IMR-90 (cell line): ENCODE measurements at regions not wholly inside any gene's neighbourhood (a gene's known extent, or its start where the extent isn't known, plus 50 kb on each side); places are given as distances from the start of the nearest gene placed in this dataset.

Experiments used
- ATAC-seq: fragments of 200-7000 bp; cut with Tn5 transposase; 2 replicates; pipeline ENCODE4 v1.9.1; 2020; ENCODE audit warnings: low read depth, mild to moderate bottlenecking, moderate library complexity
- BruUV-seq: library from RNA; stranded (reverse); fragments of 400-500 nt; replicated peaks from 2 replicates; lab custom pipeline; 2021; lab: Mats Ljungman, UMichigan
- CTCF ChIA-PET: fragments of 300-600 bp; formaldehyde crosslinking; extraction: SDS; loops from one replicate; lab custom pipeline; 2021; ENCODE audit warnings: antibody characterized with exemption; lab: Yijun Ruan, JAX
- POLR2A ChIA-PET: fragments of 300-600 bp; sonication (Branson Sonifier 250); formaldehyde crosslinking; loops from one replicate; lab custom pipeline; 2022; ENCODE audit warnings: antibody characterized with exemption; ENCODE audit not compliant: unreplicated experiment; lab: Charles Lee
- DNase-seq: peaks from one replicate; pipeline ENCODE4 v3.0.0; 2013
- H2AFZ ChIP-seq: replicated peaks from 2 replicates; pipeline ENCODE3; 2013; ENCODE audit warnings: low read length, mild to moderate bottlenecking; ENCODE audit not compliant: poor library complexity
- H2AK5ac ChIP-seq: 2 replicates; pipeline ENCODE4 v1.6.1; 2013; ENCODE audit warnings: low read depth, low read length, inconsistent platforms
- H2AK9ac ChIP-seq: replicated peaks from 2 replicates; pipeline ENCODE3; 2013; ENCODE audit warnings: mild to moderate bottlenecking, low read depth, low read length, moderate library complexity; ENCODE audit not compliant: poor library complexity
- H2BK120ac ChIP-seq: 2 replicates; pipeline ENCODE4 v1.6.1; 2013; ENCODE audit warnings: low read depth, low read length, inconsistent platforms
- H2BK15ac ChIP-seq: 3 replicates; pipeline ENCODE4 v1.6.1; 2013; ENCODE audit warnings: low read depth, low read length, inconsistent platforms
- H2BK20ac ChIP-seq: 2 replicates; pipeline ENCODE4 v1.6.1; 2013; ENCODE audit warnings: low read depth, mild to moderate bottlenecking, inconsistent platforms, low read length, moderate library complexity
- H2BK5ac ChIP-seq: 2 replicates; pipeline ENCODE4 v1.6.1; 2013; ENCODE audit warnings: mild to moderate bottlenecking, low read depth, low read length, inconsistent platforms; ENCODE audit not compliant: poor library complexity, severe bottlenecking
- H3K14ac ChIP-seq: replicated peaks from 2 replicates; pipeline ENCODE4 v1.6.1; 2013; ENCODE audit warnings: low read depth, low read length, inconsistent platforms
- H3K18ac ChIP-seq: 2 replicates; pipeline ENCODE4 v1.6.1; 2013; ENCODE audit warnings: low read depth, low read length, control low read depth
- H3K23ac ChIP-seq: 2 replicates; pipeline ENCODE4 v1.6.1; 2013; ENCODE audit warnings: low read depth, low read length, inconsistent platforms
- H3K27ac ChIP-seq: 2 replicates; pipeline ENCODE4 v1.5.1; 2013; ENCODE audit warnings: mild to moderate bottlenecking, control low read depth, low read length; ENCODE audit not compliant: insufficient read depth
- H3K27me3 ChIP-seq: 2 replicates; pipeline ENCODE4 v1.6.1; 2013; ENCODE audit warnings: low read length; ENCODE audit not compliant: control insufficient read depth, insufficient read depth
- H3K36me3 ChIP-seq: 2 replicates; pipeline ENCODE4 v1.6.1; 2013; ENCODE audit warnings: low read length, mixed read lengths; ENCODE audit not compliant: control insufficient read depth, insufficient read depth
- H3K4ac ChIP-seq: 2 replicates; pipeline ENCODE4 v1.6.1; 2013; ENCODE audit warnings: low read depth, low read length, inconsistent platforms
- H3K4me1 ChIP-seq: 2 replicates; pipeline ENCODE4 v1.6.1; 2013; ENCODE audit warnings: low read length, mixed read lengths; ENCODE audit not compliant: control insufficient read depth, insufficient read depth
- H3K4me2 ChIP-seq: 2 replicates; pipeline ENCODE4 v1.6.1; 2013; ENCODE audit warnings: low read depth, mild to moderate bottlenecking, control low read depth, low read length, moderate library complexity
- H3K4me3 ChIP-seq: 2 replicates; pipeline ENCODE4 v1.5.1; 2013; ENCODE audit warnings: low read depth, mild to moderate bottlenecking, control low read depth, low read length, moderate library complexity; ENCODE audit not compliant: insufficient read depth
- H3K56ac ChIP-seq: 2 replicates; pipeline ENCODE4 v1.6.1; 2013; ENCODE audit warnings: low read length, inconsistent platforms; ENCODE audit not compliant: insufficient read depth; ENCODE audit errors: extremely low read depth
- H3K79me1 ChIP-seq, 2 experiments: 2 replicates each; pipeline ENCODE4 v1.6.1; 2013; ENCODE audit warnings: low read length in 2 of 2, inconsistent platforms in 1 of 2, low read depth in 1 of 2
- H3K9ac ChIP-seq: 2 replicates; pipeline ENCODE4 v1.6.1; 2013; ENCODE audit warnings: low read depth, low read length, control low read depth
- H3K9me1 ChIP-seq: 2 replicates; pipeline ENCODE4 v1.6.1; 2013; ENCODE audit warnings: low read length, inconsistent platforms; ENCODE audit not compliant: insufficient read depth
- H3K9me3 ChIP-seq: 2 replicates; pipeline ENCODE4 v1.6.1; 2013; ENCODE audit warnings: low read length; ENCODE audit not compliant: control insufficient read depth, insufficient read depth
- H4K20me1 ChIP-seq: 2 replicates; pipeline ENCODE4 v1.6.1; 2013; ENCODE audit warnings: low read length, inconsistent platforms; ENCODE audit not compliant: insufficient read depth
- H4K5ac ChIP-seq: 2 replicates; pipeline ENCODE4 v1.6.1; 2013; ENCODE audit warnings: mild to moderate bottlenecking, low read depth, low read length, control low read depth
- H4K8ac ChIP-seq, 2 experiments: 2 replicates each; pipeline ENCODE4 v1.6.1; 2013; ENCODE audit warnings: low read depth in 2 of 2, low read length in 2 of 2, control low read depth in 1 of 2, inconsistent platforms in 1 of 2
- H4K91ac ChIP-seq: 2 replicates; pipeline ENCODE4 v1.6.1; 2013; ENCODE audit warnings: low read depth, low read length, inconsistent platforms; ENCODE audit not compliant: insufficient read depth
- BHLHE40 ChIP-seq: fragments of 150-350 bp; IDR thresholded peaks from 2 replicates; pipeline ENCODE4 v1.6.1; 2016; ENCODE audit warnings: mild to moderate bottlenecking, low read depth, low read length
- FOS ChIP-seq: fragments of 150-350 bp; IDR thresholded peaks from 2 replicates; pipeline ENCODE4 v1.6.1; 2016; ENCODE audit warnings: low read depth, low read length
- MAZ ChIP-seq: IDR thresholded peaks from 2 replicates; pipeline ENCODE4 v1.6.1; 2012; ENCODE audit warnings: low read depth, mild to moderate bottlenecking, low read length, improper control_type of control experiment, moderate library complexity, borderline replicate concordance
- POLR2A ChIP-seq: IDR thresholded peaks from 2 replicates; pipeline ENCODE4 v1.6.1; 2012; ENCODE audit warnings: mild to moderate bottlenecking, low read depth, low read length
- WGBS, 2 experiments: methylation state at CpG; one replicate each; pipeline versions ENCODE4 v1.1.5 to v1.1.7; 2013; ENCODE audit warnings: missing lambda C conversion rate in 2 of 2; ENCODE audit not compliant: insufficient read length in 1 of 2; ENCODE audit errors: extremely low coverage in 2 of 2; 5-methylcytosine and 5-hydroxymethylcytosine counted together
- dilution Hi-C: fragments of 300-500 bp; cut with HindIII; formaldehyde crosslinking; loops from one replicate; pipeline ENCODE4 v1.14.3; 2018; ENCODE audit warnings: low sequenced_read_pairs; ENCODE audit not compliant: unreplicated experiment
- in situ Hi-C: fragments of 300-500 bp; cut with MboI; formaldehyde crosslinking; loops from 3 replicates; pipeline ENCODE4 v1.14.3; 2019; ENCODE audit warnings: low sequenced_read_pairs, inconsistent platforms, mixed read lengths
- intact Hi-C: fragments of 100-400 bp; cut with micrococcal nuclease; formaldehyde crosslinking; loops from 2 replicates; pipeline ENCODE4 v1.10.0; 2022
- TF ChIP-seq, protein P1 (sequence below): fragments of 150-350 bp; IDR thresholded peaks from 2 replicates; pipeline ENCODE4 v1.6.1; 2016; ENCODE audit warnings: low read depth, mild to moderate bottlenecking, low read length, moderate library complexity, borderline replicate concordance

DNA sequence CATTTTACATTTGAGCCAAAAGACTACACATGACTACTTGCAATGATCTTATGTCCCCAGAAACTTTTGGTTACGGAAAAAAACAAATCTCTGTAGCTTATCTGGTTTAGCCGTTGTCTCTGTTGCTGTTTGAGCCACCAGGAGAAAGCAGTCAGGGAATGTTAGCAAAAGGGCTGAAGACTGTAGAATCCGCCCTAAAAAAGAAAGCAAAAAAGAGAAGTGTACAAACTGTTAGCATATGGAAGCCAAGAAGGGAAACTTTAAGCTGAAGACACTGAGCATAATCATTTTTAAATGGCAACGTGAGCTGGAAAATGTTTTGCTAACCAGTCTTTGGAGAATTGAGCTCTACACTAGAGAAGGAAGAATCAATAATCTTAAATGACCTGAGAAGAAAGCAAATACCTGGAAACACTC lies 69.9 kb upstream of the MYLIP start:
- Histone ChIP-seq H2BK120ac (no peak overlapping the region), H2BK5ac (no peak overlapping the region), H4K91ac (no peak overlapping the region), H3K9ac (no peak overlapping the region), H2AK9ac (no peak overlapping the region), H2AK5ac (no peak overlapping the region), H4K8ac (no peak overlapping the region), H3K4me1 (no peaks in the 10 kb centered on the region), H3K4me2 (no peak overlapping the region), H3K36me3 (no peaks in the 10 kb centered on the region), H3K56ac (no peak overlapping the region), H3K4ac (no peak overlapping the region), H2BK15ac (no peak overlapping the region), H4K5ac (no peak overlapping the region), H2BK20ac (no peak overlapping the region), H4K20me1 (no peaks in the 10 kb centered on the region), H3K14ac (no peak overlapping the region), H3K27me3 (peaks cover 8% of the 10 kb centered on the region), H3K27ac (no peak overlapping the region), H3K18ac (no peak overlapping the region), H3K4me3 (no peak overlapping the region), H3K79me1 (no peaks in the 10 kb centered on the region), H3K9me1 (no peaks in the 10 kb centered on the region; the same call in 1 of the 2 replicates), H3K9me3 (no peaks in the 10 kb centered on the region), H3K23ac (no peak overlapping the region), H2AFZ (no peak overlapping the region)
- ChIA-PET POLR2A (no interaction called here), CTCF (no interaction called here)
- no TSS peak for BruUV-seq
- intact Hi-C loops (no loop called here), in situ Hi-C loops (no loop called here), dilution Hi-C loops (no loop called here)
- DNase-seq (no peak), ATAC-seq (no peak)
- TF ChIP-seq MAZ (no peak), FOS (no peak), BHLHE40 (no peak), POLR2A (no peak)
- TF ChIP-seq, protein P1, sequence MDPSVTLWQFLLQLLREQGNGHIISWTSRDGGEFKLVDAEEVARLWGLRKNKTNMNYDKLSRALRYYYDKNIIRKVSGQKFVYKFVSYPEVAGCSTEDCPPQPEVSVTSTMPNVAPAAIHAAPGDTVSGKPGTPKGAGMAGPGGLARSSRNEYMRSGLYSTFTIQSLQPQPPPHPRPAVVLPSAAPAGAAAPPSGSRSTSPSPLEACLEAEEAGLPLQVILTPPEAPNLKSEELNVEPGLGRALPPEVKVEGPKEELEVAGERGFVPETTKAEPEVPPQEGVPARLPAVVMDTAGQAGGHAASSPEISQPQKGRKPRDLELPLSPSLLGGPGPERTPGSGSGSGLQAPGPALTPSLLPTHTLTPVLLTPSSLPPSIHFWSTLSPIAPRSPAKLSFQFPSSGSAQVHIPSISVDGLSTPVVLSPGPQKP, result no peak
- 25% methylated on average over 1 of the region's 4 CpGs; no CpG with 5 or more reads in 1 of the 2 experiments for WGBS, 2 experiments
